ENCODE measurements at regions not wholly inside any gene's neighbourhood (a gene's known extent, or its start where the extent isn't known, plus 50 kb on each side); places are given as distances from the start of the nearest gene placed in this dataset.

DNA sequence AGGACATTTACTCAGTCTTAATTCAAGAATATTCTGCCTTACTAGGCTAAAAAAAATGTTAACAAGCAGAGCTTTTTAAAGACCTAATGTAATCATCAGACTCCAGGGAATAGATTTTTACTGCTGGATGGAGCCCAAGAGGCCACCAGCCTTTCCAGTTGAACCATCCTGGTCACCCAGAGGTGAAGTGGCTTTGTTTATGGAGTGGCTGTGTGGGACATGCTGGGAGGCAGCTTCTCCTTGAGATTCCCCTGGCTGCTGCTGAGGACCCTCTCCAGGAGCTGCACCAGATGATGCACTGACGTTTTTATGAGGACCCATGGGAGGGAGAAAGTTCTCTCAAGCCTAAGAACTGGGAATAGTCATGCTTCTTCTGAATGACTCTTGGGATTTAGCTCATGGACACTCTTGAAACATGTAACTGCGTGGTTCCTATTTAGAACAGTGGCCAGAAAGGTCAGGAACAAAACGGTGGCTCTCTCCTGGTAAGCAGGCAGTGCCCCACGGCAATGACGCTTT lies 205.9 kb upstream of the MIR17HG start:
- TF ChIP-seq, protein P1, sequence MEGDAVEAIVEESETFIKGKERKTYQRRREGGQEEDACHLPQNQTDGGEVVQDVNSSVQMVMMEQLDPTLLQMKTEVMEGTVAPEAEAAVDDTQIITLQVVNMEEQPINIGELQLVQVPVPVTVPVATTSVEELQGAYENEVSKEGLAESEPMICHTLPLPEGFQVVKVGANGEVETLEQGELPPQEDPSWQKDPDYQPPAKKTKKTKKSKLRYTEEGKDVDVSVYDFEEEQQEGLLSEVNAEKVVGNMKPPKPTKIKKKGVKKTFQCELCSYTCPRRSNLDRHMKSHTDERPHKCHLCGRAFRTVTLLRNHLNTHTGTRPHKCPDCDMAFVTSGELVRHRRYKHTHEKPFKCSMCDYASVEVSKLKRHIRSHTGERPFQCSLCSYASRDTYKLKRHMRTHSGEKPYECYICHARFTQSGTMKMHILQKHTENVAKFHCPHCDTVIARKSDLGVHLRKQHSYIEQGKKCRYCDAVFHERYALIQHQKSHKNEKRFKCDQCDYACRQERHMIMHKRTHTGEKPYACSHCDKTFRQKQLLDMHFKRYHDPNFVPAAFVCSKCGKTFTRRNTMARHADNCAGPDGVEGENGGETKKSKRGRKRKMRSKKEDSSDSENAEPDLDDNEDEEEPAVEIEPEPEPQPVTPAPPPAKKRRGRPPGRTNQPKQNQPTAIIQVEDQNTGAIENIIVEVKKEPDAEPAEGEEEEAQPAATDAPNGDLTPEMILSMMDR (IDR thresholded peaks at IDR 0.05; ENCODE audit: low read depth, low read length, missing input control) = no peak
- TF ChIP-seq TAF1 (conservative IDR thresholded peaks at IDR 0.05) (no peak), RXRA (IDR thresholded peaks at IDR 0.05) (no peak), NR2F2 (IDR thresholded peaks at IDR 0.05) (no peak), SP1 (IDR thresholded peaks at IDR 0.05) (no peak), HNF4G (IDR thresholded peaks at IDR 0.05) (no peak)
- TF ChIP-seq, protein P2, sequence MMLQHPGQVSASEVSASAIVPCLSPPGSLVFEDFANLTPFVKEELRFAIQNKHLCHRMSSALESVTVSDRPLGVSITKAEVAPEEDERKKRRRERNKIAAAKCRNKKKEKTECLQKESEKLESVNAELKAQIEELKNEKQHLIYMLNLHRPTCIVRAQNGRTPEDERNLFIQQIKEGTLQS (IDR thresholded peaks at IDR 0.05) = no peak

Measured in liver (tissue), 3 donors.